ENCODE measurements at regions not wholly inside any gene's neighbourhood (a gene's known extent, or its start where the extent isn't known, plus 50 kb on each side); places are given as distances from the start of the nearest gene placed in this dataset.

DNA sequence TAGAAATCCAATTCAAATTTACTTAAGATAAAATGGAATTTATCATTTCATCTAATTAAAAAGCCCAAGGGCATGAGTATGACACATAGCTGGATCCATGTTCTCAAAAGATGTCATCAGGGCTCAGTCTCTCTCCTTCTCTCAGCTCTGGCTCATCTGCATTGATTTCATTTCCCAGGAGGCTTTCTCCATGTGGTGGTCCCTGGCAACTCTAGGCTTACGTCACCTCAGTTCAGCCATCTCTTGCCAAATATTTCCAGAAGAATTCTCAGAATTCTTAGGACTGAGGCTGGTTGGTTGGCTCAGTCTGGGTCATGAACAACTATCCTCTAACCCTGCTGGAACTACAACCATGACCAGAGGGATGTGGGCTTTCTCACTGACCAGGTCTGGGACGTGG is 65.3 kb downstream of the FOS start:
- no peaks in the 10 kb centered on the region for H4K20me1 ChIP-seq (replicated peaks; ENCODE audit: insufficient read depth)
- peaks cover 6% of the 10 kb centered on the region for H3K4me1 ChIP-seq (ENCODE audit: insufficient read depth)
- TF ChIP-seq EZH2 (IDR thresholded peaks at IDR 0.05; ENCODE audit: low read depth, unreplicated experiment): no peak
- peaks cover 23% of the 10 kb centered on the region for H3K9me2 ChIP-seq (ENCODE audit: insufficient read depth)
- H3K4me3 ChIP-seq: no peak overlapping the region
- peaks cover 6% of the 10 kb centered on the region; the same call in 2 of the 3 replicates for H3K4me1 Mint-ChIP-seq
- no peak overlapping the region for H3K4me2 ChIP-seq
- no peak for ATAC-seq
- peaks cover 3% of the 10 kb centered on the region; the same call in 1 of the 3 replicates for H3K9me3 Mint-ChIP-seq
- peaks cover 5% of the 10 kb centered on the region for H3K27me3 Mint-ChIP-seq (ENCODE audit: insufficient read depth, low read depth, poor library complexity)
- H3K27me3 ChIP-seq (ENCODE audit: insufficient read depth): no peaks in the 10 kb centered on the region
- H3K27ac ChIP-seq (ENCODE audit: low read depth): no peak overlapping the region
- H3K4me3 Mint-ChIP-seq: no peak overlapping the region
- no peaks in the 10 kb centered on the region; the same call in 2 of the 3 replicates for H3K36me3 Mint-ChIP-seq (ENCODE audit: low read depth)
- H3F3A ChIP-seq (replicated peaks; ENCODE audit: low read depth): no peaks in the 10 kb centered on the region
- no peaks in the 10 kb centered on the region for H3K36me3 ChIP-seq (ENCODE audit: insufficient read depth)
- no peak for DNase-seq (ENCODE audit: low spot score)
- no peak overlapping the region for H2AFZ ChIP-seq
- no peak overlapping the region for H3K27ac Mint-ChIP-seq
- H3K79me2 ChIP-seq (replicated peaks; ENCODE audit: insufficient read depth): no peaks in the 10 kb centered on the region

DNA sequence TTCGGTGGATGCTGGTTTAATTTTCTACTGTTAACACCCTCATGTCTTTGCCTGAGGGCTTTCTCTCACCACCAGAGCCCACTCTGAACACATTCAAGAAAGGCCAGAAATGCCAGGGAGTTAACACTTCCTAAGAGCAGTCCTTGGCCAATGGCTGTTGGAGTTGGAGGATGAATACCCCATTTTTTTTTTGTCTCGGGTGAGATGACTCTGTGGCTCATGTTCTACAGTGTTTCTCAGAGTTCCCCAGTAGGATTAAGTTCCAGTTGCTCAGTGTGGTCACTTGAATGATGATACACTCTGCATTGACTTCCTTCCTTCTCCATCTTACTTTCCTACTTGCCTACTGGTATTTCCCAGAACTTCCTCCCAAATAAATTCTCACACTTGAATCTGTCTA is 65.8 kb downstream of the FOS start:
- TF ChIP-seq JUNB (IDR thresholded peaks at IDR 0.05; ENCODE audit: unreplicated experiment) (no peak), POLR2AphosphoS5 (IDR thresholded peaks at IDR 0.05; ENCODE audit: low read depth) (no peak), EZH2phosphoT487 (IDR thresholded peaks at IDR 0.05; ENCODE audit: unreplicated experiment) (no peak), STAT1 (IDR thresholded peaks at IDR 0.05; ENCODE audit: unreplicated experiment) (no peak)
- TF ChIP-seq, protein P1, sequence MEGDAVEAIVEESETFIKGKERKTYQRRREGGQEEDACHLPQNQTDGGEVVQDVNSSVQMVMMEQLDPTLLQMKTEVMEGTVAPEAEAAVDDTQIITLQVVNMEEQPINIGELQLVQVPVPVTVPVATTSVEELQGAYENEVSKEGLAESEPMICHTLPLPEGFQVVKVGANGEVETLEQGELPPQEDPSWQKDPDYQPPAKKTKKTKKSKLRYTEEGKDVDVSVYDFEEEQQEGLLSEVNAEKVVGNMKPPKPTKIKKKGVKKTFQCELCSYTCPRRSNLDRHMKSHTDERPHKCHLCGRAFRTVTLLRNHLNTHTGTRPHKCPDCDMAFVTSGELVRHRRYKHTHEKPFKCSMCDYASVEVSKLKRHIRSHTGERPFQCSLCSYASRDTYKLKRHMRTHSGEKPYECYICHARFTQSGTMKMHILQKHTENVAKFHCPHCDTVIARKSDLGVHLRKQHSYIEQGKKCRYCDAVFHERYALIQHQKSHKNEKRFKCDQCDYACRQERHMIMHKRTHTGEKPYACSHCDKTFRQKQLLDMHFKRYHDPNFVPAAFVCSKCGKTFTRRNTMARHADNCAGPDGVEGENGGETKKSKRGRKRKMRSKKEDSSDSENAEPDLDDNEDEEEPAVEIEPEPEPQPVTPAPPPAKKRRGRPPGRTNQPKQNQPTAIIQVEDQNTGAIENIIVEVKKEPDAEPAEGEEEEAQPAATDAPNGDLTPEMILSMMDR (conservative IDR thresholded peaks at IDR 0.05; ENCODE audit: low read depth in 2 of 2): no peak
- TF ChIP-seq, protein P2, sequence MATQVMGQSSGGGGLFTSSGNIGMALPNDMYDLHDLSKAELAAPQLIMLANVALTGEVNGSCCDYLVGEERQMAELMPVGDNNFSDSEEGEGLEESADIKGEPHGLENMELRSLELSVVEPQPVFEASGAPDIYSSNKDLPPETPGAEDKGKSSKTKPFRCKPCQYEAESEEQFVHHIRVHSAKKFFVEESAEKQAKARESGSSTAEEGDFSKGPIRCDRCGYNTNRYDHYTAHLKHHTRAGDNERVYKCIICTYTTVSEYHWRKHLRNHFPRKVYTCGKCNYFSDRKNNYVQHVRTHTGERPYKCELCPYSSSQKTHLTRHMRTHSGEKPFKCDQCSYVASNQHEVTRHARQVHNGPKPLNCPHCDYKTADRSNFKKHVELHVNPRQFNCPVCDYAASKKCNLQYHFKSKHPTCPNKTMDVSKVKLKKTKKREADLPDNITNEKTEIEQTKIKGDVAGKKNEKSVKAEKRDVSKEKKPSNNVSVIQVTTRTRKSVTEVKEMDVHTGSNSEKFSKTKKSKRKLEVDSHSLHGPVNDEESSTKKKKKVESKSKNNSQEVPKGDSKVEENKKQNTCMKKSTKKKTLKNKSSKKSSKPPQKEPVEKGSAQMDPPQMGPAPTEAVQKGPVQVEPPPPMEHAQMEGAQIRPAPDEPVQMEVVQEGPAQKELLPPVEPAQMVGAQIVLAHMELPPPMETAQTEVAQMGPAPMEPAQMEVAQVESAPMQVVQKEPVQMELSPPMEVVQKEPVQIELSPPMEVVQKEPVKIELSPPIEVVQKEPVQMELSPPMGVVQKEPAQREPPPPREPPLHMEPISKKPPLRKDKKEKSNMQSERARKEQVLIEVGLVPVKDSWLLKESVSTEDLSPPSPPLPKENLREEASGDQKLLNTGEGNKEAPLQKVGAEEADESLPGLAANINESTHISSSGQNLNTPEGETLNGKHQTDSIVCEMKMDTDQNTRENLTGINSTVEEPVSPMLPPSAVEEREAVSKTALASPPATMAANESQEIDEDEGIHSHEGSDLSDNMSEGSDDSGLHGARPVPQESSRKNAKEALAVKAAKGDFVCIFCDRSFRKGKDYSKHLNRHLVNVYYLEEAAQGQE (IDR thresholded peaks at IDR 0.05; ENCODE audit: unreplicated experiment): no peak
- TF ChIP-seq, protein P3, sequence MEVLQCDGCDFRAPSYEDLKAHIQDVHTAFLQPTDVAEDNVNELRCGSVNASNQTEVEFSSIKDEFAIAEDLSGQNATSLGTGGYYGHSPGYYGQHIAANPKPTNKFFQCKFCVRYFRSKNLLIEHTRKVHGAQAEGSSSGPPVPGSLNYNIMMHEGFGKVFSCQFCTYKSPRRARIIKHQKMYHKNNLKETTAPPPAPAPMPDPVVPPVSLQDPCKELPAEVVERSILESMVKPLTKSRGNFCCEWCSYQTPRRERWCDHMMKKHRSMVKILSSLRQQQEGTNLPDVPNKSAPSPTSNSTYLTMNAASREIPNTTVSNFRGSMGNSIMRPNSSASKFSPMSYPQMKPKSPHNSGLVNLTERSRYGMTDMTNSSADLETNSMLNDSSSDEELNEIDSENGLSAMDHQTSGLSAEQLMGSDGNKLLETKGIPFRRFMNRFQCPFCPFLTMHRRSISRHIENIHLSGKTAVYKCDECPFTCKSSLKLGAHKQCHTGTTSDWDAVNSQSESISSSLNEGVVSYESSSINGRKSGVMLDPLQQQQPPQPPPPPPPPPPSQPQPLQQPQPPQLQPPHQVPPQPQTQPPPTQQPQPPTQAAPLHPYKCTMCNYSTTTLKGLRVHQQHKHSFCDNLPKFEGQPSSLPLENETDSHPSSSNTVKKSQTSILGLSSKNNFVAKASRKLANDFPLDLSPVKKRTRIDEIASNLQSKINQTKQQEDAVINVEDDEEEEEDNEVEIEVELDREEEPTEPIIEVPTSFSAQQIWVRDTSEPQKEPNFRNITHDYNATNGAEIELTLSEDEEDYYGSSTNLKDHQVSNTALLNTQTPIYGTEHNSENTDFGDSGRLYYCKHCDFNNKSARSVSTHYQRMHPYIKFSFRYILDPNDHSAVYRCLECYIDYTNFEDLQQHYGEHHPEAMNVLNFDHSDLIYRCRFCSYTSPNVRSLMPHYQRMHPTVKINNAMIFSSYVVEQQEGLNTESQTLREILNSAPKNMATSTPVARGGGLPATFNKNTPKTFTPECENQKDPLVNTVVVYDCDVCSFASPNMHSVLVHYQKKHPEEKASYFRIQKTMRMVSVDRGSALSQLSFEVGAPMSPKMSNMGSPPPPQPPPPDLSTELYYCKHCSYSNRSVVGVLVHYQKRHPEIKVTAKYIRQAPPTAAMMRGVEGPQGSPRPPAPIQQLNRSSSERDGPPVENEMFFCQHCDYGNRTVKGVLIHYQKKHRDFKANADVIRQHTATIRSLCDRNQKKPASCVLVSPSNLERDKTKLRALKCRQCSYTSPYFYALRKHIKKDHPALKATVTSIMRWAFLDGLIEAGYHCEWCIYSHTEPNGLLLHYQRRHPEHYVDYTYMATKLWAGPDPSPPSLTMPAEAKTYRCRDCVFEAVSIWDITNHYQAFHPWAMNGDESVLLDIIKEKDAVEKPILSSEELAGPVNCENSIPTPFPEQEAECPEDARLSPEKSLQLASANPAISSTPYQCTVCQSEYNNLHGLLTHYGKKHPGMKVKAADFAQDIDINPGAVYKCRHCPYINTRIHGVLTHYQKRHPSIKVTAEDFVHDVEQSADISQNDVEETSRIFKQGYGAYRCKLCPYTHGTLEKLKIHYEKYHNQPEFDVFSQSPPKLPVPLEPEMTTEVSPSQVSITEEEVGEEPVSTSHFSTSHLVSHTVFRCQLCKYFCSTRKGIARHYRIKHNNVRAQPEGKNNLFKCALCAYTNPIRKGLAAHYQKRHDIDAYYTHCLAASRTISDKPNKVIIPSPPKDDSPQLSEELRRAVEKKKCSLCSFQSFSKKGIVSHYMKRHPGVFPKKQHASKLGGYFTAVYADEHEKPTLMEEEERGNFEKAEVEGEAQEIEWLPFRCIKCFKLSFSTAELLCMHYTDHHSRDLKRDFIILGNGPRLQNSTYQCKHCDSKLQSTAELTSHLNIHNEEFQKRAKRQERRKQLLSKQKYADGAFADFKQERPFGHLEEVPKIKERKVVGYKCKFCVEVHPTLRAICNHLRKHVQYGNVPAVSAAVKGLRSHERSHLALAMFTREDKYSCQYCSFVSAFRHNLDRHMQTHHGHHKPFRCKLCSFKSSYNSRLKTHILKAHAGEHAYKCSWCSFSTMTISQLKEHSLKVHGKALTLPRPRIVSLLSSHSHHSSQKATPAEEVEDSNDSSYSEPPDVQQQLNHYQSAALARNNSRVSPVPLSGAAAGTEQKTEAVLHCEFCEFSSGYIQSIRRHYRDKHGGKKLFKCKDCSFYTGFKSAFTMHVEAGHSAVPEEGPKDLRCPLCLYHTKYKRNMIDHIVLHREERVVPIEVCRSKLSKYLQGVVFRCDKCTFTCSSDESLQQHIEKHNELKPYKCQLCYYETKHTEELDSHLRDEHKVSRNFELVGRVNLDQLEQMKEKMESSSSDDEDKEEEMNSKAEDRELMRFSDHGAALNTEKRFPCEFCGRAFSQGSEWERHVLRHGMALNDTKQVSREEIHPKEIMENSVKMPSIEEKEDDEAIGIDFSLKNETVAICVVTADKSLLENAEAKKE (CRISPR knock-in tag; IDR thresholded peaks at IDR 0.05): no peak
- TF ChIP-seq, protein P4, sequence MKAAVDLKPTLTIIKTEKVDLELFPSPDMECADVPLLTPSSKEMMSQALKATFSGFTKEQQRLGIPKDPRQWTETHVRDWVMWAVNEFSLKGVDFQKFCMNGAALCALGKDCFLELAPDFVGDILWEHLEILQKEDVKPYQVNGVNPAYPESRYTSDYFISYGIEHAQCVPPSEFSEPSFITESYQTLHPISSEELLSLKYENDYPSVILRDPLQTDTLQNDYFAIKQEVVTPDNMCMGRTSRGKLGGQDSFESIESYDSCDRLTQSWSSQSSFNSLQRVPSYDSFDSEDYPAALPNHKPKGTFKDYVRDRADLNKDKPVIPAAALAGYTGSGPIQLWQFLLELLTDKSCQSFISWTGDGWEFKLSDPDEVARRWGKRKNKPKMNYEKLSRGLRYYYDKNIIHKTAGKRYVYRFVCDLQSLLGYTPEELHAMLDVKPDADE (IDR thresholded peaks at IDR 0.05): no peak
- H3K36me3 Mint-ChIP-seq (ENCODE audit: low read depth): no peaks in the 10 kb centered on the region; the same call in 2 of the 3 replicates
- Histone ChIP-seq H3K4me1 (ENCODE audit: insufficient read depth) (peaks cover 6% of the 10 kb centered on the region), H3K27me3 (ENCODE audit: insufficient read depth) (no peaks in the 10 kb centered on the region), H3K9me2 (ENCODE audit: insufficient read depth) (peaks cover 23% of the 10 kb centered on the region), H3K4me2 (no peak overlapping the region), H3F3A (replicated peaks; ENCODE audit: low read depth) (no peaks in the 10 kb centered on the region), H4K20me1 (replicated peaks; ENCODE audit: insufficient read depth) (no peaks in the 10 kb centered on the region), H2AFZ (no peak overlapping the region), H3K79me2 (replicated peaks; ENCODE audit: insufficient read depth) (no peaks in the 10 kb centered on the region), H3K27ac (ENCODE audit: low read depth) (no peak overlapping the region), H3K4me3 (no peak overlapping the region), H3K36me3 (ENCODE audit: insufficient read depth) (no peaks in the 10 kb centered on the region)
- H3K9me3 Mint-ChIP-seq: peaks cover 3% of the 10 kb centered on the region; the same call in 1 of the 3 replicates
- peaks cover 6% of the 10 kb centered on the region; the same call in 2 of the 3 replicates for H3K4me1 Mint-ChIP-seq
- no peak overlapping the region for H3K27ac Mint-ChIP-seq
- H3K27me3 Mint-ChIP-seq (ENCODE audit: insufficient read depth, low read depth, poor library complexity): peaks cover 5% of the 10 kb centered on the region
- no peak overlapping the region for H3K4me3 Mint-ChIP-seq
- DNase-seq (ENCODE audit: low spot score) (no peak), ATAC-seq (no peak)
